GM13976 (cell line): ENCODE measurements at regions not wholly inside any gene's neighbourhood (a gene's known extent, or its start where the extent isn't known, plus 50 kb on each side); places are given as distances from the start of the nearest gene placed in this dataset.

Experiments
- DNase-seq: peaks from one replicate; pipeline ENCODE4 v3.0.0; 2012; ENCODE audit warnings: low spot score
- CTCF ChIP-seq: IDR thresholded peaks from 2 replicates; pipeline ENCODE4 v1.5.1; 2012; ENCODE audit warnings: borderline replicate concordance, mild to moderate bottlenecking; ENCODE audit not compliant: insufficient read depth; ENCODE audit errors: extremely low read depth, missing control alignments, control extremely low read depth
- in situ Hi-C: fragments of 300-500 bp; cut with MboI; formaldehyde crosslinking; loops from one replicate; pipeline ENCODE4 v1.12.0; 2022; ENCODE audit warnings: low sequenced_read_pairs, mixed read lengths, inconsistent platforms; ENCODE audit not compliant: unreplicated experiment

GRCh38 chr12:107435072-107435471 lies 250.5 kb upstream of the PWP1 start:
- no peak for DNase-seq
- in situ Hi-C loops = no loop called here

GRCh38 chr12:107435520-107435919 lies 250.1 kb upstream of the PWP1 start:
- in situ Hi-C loops = no loop called here
- DNase-seq = no peak
- TF ChIP-seq CTCF = no peak

More at GRCh38 chr12:107435072-107435471, 250.5 kb upstream of the PWP1 start:
- TF ChIP-seq CTCF = no peak

- in situ Hi-C loops = no loop called here
- no peak for TF ChIP-seq CTCF
- no peak for DNase-seq
These were observed 249.2 kb upstream of the PWP1 start for GRCh38 chr12:107436376-107436775.

- TF ChIP-seq CTCF = no peak
- in situ Hi-C loops = no loop called here
These were observed 248.8 kb upstream of the PWP1 start for GRCh38 chr12:107436836-107437235.

GRCh38 chr12:107437954-107438353 lies 247.6 kb upstream of the PWP1 start:
- in situ Hi-C loops = no loop called here
- no peak for TF ChIP-seq CTCF
- DNase-seq = no peak

More at GRCh38 chr12:107436836-107437235, 248.8 kb upstream of the PWP1 start:
- no peak for DNase-seq

GRCh38 chr12:107439026-107439738 lies 246.4 kb upstream of the PWP1 start:
- no peak for TF ChIP-seq CTCF
- in situ Hi-C loops = no loop called here
- DNase-seq = no peak
